PFSK-1 (cell line): ENCODE measurements at regions not wholly inside any gene's neighbourhood (a gene's known extent, or its start where the extent isn't known, plus 50 kb on each side); places are given as distances from the start of the nearest gene placed in this dataset.

Experiments
- POLR2AphosphoS5 ChIP-seq: IDR thresholded peaks from 2 replicates; pipeline ENCODE4 v1.6.1; 2012; ENCODE audit warnings: low read depth, mild to moderate bottlenecking, control low read depth, low read length, moderate library complexity
- SIN3A ChIP-seq: IDR thresholded peaks from 2 replicates; pipeline ENCODE4 v1.6.1; 2012; ENCODE audit warnings: mild to moderate bottlenecking, low read length, moderate library complexity, borderline replicate concordance; ENCODE audit not compliant: insufficient read depth
- TAF1 ChIP-seq: IDR thresholded peaks from 2 replicates; pipeline ENCODE4 v1.6.1; 2012; ENCODE audit warnings: low read length, control low read depth, borderline replicate concordance; ENCODE audit not compliant: insufficient read depth

- TF ChIP-seq SIN3A (no peak), POLR2AphosphoS5 (no peak), TAF1 (no peak)
Measured at GRCh38 chr5:117337064-117337749, 762.6 kb upstream of the SEMA6A start.
